ENCODE measurements at regions not wholly inside any gene's neighbourhood (a gene's known extent, or its start where the extent isn't known, plus 50 kb on each side); places are given as distances from the start of the nearest gene placed in this dataset.
"Not testable (repeated sequence)": the region's sequence is repeated elsewhere in the genome, so short reads cannot be mapped to it uniquely, and the experiment has no call there.

DNA sequence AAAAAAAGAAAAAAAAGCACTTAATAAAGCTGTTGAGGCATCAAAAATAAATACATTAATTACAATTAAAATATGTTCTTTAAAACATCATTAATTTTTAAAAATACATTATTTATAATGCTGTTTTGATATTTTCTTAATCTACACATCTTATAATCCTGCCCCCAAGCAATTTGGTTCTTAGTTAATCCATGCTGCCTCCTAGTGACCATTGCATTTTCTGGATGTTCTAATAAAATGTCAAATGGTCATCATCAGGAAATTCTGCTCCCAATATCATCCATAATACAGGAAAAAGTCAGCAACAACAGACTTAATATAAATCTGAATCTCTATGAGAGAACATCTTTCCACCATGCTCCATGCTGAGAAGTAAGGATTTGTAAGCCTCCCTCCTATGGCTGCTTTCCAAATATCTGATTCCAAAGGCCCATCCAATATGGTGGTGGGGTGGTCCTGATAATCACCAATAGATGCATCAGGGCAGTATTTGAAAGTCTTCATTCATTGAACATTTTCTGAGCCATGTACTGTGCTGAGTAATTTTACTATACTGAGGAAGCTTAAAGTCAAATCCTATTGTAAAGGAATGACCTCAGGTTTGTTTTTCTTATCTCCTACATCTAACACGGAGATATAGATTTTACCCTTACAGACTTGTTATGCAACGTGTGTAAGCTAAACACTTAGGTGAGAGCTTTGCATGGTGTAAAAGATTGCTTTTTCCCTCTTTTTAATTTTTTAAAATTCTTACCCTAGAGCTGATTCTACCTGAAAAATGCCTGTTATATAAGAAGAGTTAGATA lies 124.7 kb upstream of the BMAL1 start:
- Mint-ChIP-seq H3K4me3 (no peak overlapping the region), H3K4me1 (peaks cover 0 to 8% of the 10 kb centered on the region in 2 donors), H3K27ac (no peak overlapping the region), H3K9me3 (peaks cover 3 to 14% of the 10 kb centered on the region in 2 donors), H3K27me3 (peaks cover 10 to 14% of the 10 kb centered on the region in 2 donors), H3K36me3 (no peaks in the 10 kb centered on the region)
- no peak for ATAC-seq (replicated peaks)
- DNase-seq = no peak

DNA sequence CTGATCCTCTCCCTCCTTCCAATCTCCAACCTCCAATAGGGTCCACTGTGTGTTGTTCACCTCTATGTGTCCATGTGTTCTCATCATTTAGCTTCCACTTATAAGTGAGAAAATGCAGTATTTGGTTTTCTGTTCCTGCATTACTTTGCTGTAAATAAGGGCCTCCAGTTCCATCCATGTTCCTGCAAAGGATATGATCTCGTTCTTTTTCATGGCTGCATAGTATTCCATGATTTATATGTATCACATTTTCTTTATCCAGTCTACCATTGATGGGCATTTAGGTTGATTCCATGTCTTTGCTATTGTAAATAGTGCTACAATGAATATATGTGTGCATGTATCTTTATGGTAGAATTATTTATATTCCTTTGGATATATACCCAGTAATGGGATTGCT lies 123.2 kb upstream of the BMAL1 start:
- Mint-ChIP-seq H3K27me3 (peaks cover 7 to 10% of the 10 kb centered on the region in 2 donors), H3K9me3 (peaks cover 3 to 14% of the 10 kb centered on the region in 2 donors)
- not testable (repeated sequence) for H3K4me3 Mint-ChIP-seq; ATAC-seq (replicated peaks); H3K27ac Mint-ChIP-seq; H3K36me3 Mint-ChIP-seq; H3K4me1 Mint-ChIP-seq; DNase-seq

GRCh38 chr11:13160346-13160745 lies 117.2 kb upstream of the BMAL1 start:
- ATAC-seq (replicated peaks) = no peak
- Mint-ChIP-seq H3K4me1 (peaks cover 0 to 8% of the 10 kb centered on the region in 2 donors), H3K27me3 (peaks cover 9 to 17% of the 10 kb centered on the region in 2 donors), H3K36me3 (no peaks in the 10 kb centered on the region), H3K27ac (no peak overlapping the region), H3K9me3 (peaks cover 3 to 11% of the 10 kb centered on the region in 2 donors), H3K4me3 (no peak overlapping the region)
- no peak for DNase-seq

GRCh38 chr11:13160806-13161205 lies 116.8 kb upstream of the BMAL1 start:
- Mint-ChIP-seq H3K27me3 (peaks cover 9 to 13% of the 10 kb centered on the region in 2 donors), H3K9me3 (peaks cover 3 to 7% of the 10 kb centered on the region in 2 donors), H3K27ac (no peak overlapping the region), H3K4me3 (no peak overlapping the region), H3K4me1 (peaks cover 0 to 8% of the 10 kb centered on the region in 2 donors), H3K36me3 (no peaks in the 10 kb centered on the region)
- ATAC-seq (replicated peaks) (no peak), DNase-seq (no peak)

GRCh38 chr11:13163158-13163557 lies 114.4 kb upstream of the BMAL1 start:
- no peak for DNase-seq
- Mint-ChIP-seq H3K27ac (no peak overlapping the region), H3K4me3 (no peak overlapping the region), H3K36me3 (no peaks in the 10 kb centered on the region), H3K9me3 (no peaks in the 10 kb centered on the region), H3K27me3 (peaks cover 9 to 19% of the 10 kb centered on the region in 2 donors), H3K4me1 (no peaks in the 10 kb centered on the region)
- no peak for ATAC-seq (replicated peaks)

DNA sequence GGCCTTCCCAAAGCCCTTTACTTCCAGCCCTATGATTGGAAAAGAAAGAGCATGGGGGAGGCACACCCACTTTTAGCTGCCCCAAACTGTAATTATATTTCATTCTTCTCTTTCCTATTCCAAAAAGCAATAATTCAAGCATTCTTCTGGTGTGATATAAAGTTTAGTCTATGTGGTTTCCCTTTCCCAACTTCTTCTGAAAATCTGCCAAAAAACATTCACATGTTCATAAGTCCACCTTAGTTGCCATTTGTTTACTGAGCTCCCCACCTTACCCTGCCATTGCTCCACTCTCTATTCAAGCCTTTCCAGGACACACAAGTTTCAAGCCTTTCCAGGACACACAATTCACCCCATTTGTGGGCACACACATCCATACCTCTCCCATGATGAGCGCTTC lies 111.6 kb upstream of the BMAL1 start:
- Mint-ChIP-seq H3K27me3 (peaks cover 7 to 9% of the 10 kb centered on the region in 2 donors), H3K4me1 (no peaks in the 10 kb centered on the region), H3K9me3 (no peaks in the 10 kb centered on the region), H3K36me3 (no peaks in the 10 kb centered on the region), H3K27ac (no peak overlapping the region), H3K4me3 (no peak overlapping the region)
- DNase-seq = no peak
- ATAC-seq (replicated peaks) = no peak

- Mint-ChIP-seq H3K27ac (no peak overlapping the region), H3K9me3 (no peaks in the 10 kb centered on the region), H3K4me1 (no peaks in the 10 kb centered on the region), H3K27me3 (peaks cover 5 to 7% of the 10 kb centered on the region in 2 donors), H3K4me3 (no peak overlapping the region), H3K36me3 (no peaks in the 10 kb centered on the region)
- DNase-seq = no peak
- no peak for ATAC-seq (replicated peaks)
Measured at GRCh38 chr11:13168271-13168670, 109.3 kb upstream of the BMAL1 start.

GRCh38 chr11:13169709-13170108 lies 107.9 kb upstream of the BMAL1 start:
- no peak overlapping the region for H3K27ac Mint-ChIP-seq
- H3K36me3 Mint-ChIP-seq = no peaks in the 10 kb centered on the region
- DNase-seq (no peak), ATAC-seq (replicated peaks) (no peak)
- no peaks in the 10 kb centered on the region for H3K4me1 Mint-ChIP-seq
- no peak overlapping the region for H3K4me3 Mint-ChIP-seq
- peaks cover 5 to 7% of the 10 kb centered on the region in 2 donors for H3K27me3 Mint-ChIP-seq
- H3K9me3 Mint-ChIP-seq = no peaks in the 10 kb centered on the region

- no peak for ATAC-seq (replicated peaks)
- Mint-ChIP-seq H3K27ac (no peak overlapping the region), H3K9me3 (no peaks in the 10 kb centered on the region), H3K4me1 (no peaks in the 10 kb centered on the region), H3K4me3 (no peak overlapping the region), H3K27me3 (peaks cover 0 to 6% of the 10 kb centered on the region in 2 donors), H3K36me3 (no peaks in the 10 kb centered on the region)
- no peak for DNase-seq
Measured at GRCh38 chr11:13174090-13174489, 103.5 kb upstream of the BMAL1 start.

GRCh38 chr11:13183094-13183825 lies 94.3 kb upstream of the BMAL1 start:
- Mint-ChIP-seq H3K4me3 (no peak overlapping the region), H3K27me3 (peaks cover 12 to 16% of the 10 kb centered on the region in 2 donors), H3K4me1 (peaks cover 0 to 7% of the 10 kb centered on the region in 2 donors), H3K36me3 (peaks cover 0 to 1% of the 10 kb centered on the region in 2 donors), H3K9me3 (peaks cover 7 to 8% of the 10 kb centered on the region in 2 donors), H3K27ac (no peak overlapping the region)
- ATAC-seq (replicated peaks) = peak; percentile 55 to 58
- no peak for DNase-seq

- no peak overlapping the region for H3K27ac Mint-ChIP-seq
- H3K4me1 Mint-ChIP-seq = peaks cover 0 to 7% of the 10 kb centered on the region in 2 donors
- ATAC-seq (replicated peaks) (no peak), DNase-seq (no peak)
- H3K9me3 Mint-ChIP-seq = peaks cover 12% of the 10 kb centered on the region in 2 donors
- peaks cover 12 to 21% of the 10 kb centered on the region in 2 donors for H3K27me3 Mint-ChIP-seq
- no peak overlapping the region for H3K4me3 Mint-ChIP-seq
- peaks cover 0 to 6% of the 10 kb centered on the region in 2 donors for H3K36me3 Mint-ChIP-seq
Measured at GRCh38 chr11:13183826-13184196, 93.8 kb upstream of the BMAL1 start.

- Mint-ChIP-seq H3K27me3 (peaks cover 12 to 21% of the 10 kb centered on the region in 2 donors), H3K4me3 (no peak overlapping the region), H3K4me1 (peaks cover 0 to 7% of the 10 kb centered on the region in 2 donors), H3K27ac (no peak overlapping the region), H3K9me3 (peaks cover 12% of the 10 kb centered on the region in 2 donors), H3K36me3 (peaks cover 0 to 6% of the 10 kb centered on the region in 2 donors)
- no peak for ATAC-seq (replicated peaks)
- no peak for DNase-seq
Measured at GRCh38 chr11:13184295-13184794, 93.2 kb upstream of the BMAL1 start.

GRCh38 chr11:13188179-13188578 lies 89.4 kb upstream of the BMAL1 start:
- H3K4me1 Mint-ChIP-seq = peaks cover 0 to 5% of the 10 kb centered on the region in 2 donors
- ATAC-seq (replicated peaks) (no peak), DNase-seq (no peak)
- H3K36me3 Mint-ChIP-seq = peaks cover 0 to 6% of the 10 kb centered on the region in 2 donors
- peaks cover 14 to 29% of the 10 kb centered on the region in 2 donors for H3K27me3 Mint-ChIP-seq
- no peak overlapping the region for H3K4me3 Mint-ChIP-seq
- H3K9me3 Mint-ChIP-seq = peaks cover 16 to 18% of the 10 kb centered on the region in 2 donors
- no peak overlapping the region for H3K27ac Mint-ChIP-seq

- Mint-ChIP-seq H3K36me3 (peaks cover 0 to 6% of the 10 kb centered on the region in 2 donors), H3K9me3 (peaks cover 16 to 18% of the 10 kb centered on the region in 2 donors), H3K27ac (no peak overlapping the region), H3K4me1 (no peaks in the 10 kb centered on the region), H3K4me3 (no peak overlapping the region), H3K27me3 (peaks cover 17 to 29% of the 10 kb centered on the region in 2 donors)
- no peak for ATAC-seq (replicated peaks)
- DNase-seq = no peak
Measured at GRCh38 chr11:13189561-13190426, 87.8 kb upstream of the BMAL1 start.

Measured in stimulated activated naive B cell treated with anti-CD40 and anti-IgM and Interleukin-4, amounts not matched to agents 10 μg/mL and 1 μg/mL and 100 μg/mL, for 72 hours (primary cell).